ENCODE measurements at regions not wholly inside any gene's neighbourhood (a gene's known extent, or its start where the extent isn't known, plus 50 kb on each side); places are given as distances from the start of the nearest gene placed in this dataset.

DNA sequence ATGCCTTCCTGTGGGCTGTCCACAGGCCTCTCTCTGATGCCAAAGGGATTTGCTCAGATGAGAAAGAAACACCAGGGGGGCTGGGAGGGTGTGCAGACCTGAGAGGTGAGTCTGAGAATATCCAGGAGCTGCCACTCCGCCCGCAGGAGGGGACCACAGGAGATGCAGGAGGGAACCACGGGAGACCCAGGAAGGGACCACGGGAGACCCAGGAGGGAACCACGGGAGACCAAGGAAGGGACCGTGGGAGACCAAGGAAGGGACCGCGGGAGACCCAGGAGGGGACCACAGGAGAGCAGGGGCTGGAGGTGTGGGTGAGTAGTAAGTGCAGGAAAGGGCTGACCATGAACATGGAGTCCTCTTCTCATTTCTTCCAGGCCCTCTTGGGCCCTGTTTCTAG, 74.6 kb upstream of the SFSWAP start:
- no peak for TF ChIP-seq NFE2L1 (tag; IDR thresholded peaks at IDR 0.05; ENCODE audit: borderline replicate concordance, low read depth)
- no peak for TF ChIP-seq CHD4 (IDR thresholded peaks at IDR 0.05; ENCODE audit: insufficient read depth, insufficient replicate concordance, low read depth, low read length, poor library complexity, severe bottlenecking)
- TF ChIP-seq, protein P1, sequence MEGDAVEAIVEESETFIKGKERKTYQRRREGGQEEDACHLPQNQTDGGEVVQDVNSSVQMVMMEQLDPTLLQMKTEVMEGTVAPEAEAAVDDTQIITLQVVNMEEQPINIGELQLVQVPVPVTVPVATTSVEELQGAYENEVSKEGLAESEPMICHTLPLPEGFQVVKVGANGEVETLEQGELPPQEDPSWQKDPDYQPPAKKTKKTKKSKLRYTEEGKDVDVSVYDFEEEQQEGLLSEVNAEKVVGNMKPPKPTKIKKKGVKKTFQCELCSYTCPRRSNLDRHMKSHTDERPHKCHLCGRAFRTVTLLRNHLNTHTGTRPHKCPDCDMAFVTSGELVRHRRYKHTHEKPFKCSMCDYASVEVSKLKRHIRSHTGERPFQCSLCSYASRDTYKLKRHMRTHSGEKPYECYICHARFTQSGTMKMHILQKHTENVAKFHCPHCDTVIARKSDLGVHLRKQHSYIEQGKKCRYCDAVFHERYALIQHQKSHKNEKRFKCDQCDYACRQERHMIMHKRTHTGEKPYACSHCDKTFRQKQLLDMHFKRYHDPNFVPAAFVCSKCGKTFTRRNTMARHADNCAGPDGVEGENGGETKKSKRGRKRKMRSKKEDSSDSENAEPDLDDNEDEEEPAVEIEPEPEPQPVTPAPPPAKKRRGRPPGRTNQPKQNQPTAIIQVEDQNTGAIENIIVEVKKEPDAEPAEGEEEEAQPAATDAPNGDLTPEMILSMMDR (IDR thresholded peaks at IDR 0.05 in 2 of 3, conservative IDR thresholded peaks at IDR 0.05 in 1 of 3; ENCODE audit: insufficient read depth in 2 of 3, low read depth in 1 of 3, low read length in 3 of 3), result no peak
- TF ChIP-seq POLR2A (conservative IDR thresholded peaks at IDR 0.05), result no peak
- TF ChIP-seq, protein P2, sequence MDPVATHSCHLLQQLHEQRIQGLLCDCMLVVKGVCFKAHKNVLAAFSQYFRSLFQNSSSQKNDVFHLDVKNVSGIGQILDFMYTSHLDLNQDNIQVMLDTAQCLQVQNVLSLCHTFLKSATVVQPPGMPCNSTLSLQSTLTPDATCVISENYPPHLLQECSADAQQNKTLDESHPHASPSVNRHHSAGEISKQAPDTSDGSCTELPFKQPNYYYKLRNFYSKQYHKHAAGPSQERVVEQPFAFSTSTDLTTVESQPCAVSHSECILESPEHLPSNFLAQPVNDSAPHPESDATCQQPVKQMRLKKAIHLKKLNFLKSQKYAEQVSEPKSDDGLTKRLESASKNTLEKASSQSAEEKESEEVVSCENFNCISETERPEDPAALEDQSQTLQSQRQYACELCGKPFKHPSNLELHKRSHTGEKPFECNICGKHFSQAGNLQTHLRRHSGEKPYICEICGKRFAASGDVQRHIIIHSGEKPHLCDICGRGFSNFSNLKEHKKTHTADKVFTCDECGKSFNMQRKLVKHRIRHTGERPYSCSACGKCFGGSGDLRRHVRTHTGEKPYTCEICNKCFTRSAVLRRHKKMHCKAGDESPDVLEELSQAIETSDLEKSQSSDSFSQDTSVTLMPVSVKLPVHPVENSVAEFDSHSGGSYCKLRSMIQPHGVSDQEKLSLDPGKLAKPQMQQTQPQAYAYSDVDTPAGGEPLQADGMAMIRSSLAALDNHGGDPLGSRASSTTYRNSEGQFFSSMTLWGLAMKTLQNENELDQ (CRISPR knock-in tag; IDR thresholded peaks at IDR 0.05; ENCODE audit: borderline replicate concordance), result no peak
- no peak for TF ChIP-seq PHF20 (IDR thresholded peaks at IDR 0.05; ENCODE audit: partially characterized antibody)
- TF ChIP-seq, protein P3, sequence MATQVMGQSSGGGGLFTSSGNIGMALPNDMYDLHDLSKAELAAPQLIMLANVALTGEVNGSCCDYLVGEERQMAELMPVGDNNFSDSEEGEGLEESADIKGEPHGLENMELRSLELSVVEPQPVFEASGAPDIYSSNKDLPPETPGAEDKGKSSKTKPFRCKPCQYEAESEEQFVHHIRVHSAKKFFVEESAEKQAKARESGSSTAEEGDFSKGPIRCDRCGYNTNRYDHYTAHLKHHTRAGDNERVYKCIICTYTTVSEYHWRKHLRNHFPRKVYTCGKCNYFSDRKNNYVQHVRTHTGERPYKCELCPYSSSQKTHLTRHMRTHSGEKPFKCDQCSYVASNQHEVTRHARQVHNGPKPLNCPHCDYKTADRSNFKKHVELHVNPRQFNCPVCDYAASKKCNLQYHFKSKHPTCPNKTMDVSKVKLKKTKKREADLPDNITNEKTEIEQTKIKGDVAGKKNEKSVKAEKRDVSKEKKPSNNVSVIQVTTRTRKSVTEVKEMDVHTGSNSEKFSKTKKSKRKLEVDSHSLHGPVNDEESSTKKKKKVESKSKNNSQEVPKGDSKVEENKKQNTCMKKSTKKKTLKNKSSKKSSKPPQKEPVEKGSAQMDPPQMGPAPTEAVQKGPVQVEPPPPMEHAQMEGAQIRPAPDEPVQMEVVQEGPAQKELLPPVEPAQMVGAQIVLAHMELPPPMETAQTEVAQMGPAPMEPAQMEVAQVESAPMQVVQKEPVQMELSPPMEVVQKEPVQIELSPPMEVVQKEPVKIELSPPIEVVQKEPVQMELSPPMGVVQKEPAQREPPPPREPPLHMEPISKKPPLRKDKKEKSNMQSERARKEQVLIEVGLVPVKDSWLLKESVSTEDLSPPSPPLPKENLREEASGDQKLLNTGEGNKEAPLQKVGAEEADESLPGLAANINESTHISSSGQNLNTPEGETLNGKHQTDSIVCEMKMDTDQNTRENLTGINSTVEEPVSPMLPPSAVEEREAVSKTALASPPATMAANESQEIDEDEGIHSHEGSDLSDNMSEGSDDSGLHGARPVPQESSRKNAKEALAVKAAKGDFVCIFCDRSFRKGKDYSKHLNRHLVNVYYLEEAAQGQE (IDR thresholded peaks at IDR 0.05; ENCODE audit: borderline replicate concordance), result no peak
- TF ChIP-seq, protein P3 (CRISPR knock-in tag; IDR thresholded peaks at IDR 0.05; ENCODE audit: low read depth), result no peak
- no peak for TF ChIP-seq KDM1A (IDR thresholded peaks at IDR 0.05)
- TF ChIP-seq, protein P4, sequence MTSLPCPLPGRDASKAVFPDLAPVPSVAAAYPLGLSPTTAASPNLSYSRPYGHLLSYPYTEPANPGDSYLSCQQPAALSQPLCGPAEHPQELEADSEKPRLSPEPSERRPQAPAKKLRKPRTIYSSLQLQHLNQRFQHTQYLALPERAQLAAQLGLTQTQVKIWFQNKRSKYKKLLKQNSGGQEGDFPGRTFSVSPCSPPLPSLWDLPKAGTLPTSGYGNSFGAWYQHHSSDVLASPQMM (CRISPR knock-in tag; IDR thresholded peaks at IDR 0.05), result no peak
- TF ChIP-seq RFX5 (IDR thresholded peaks at IDR 0.05; ENCODE audit: low read depth, low read length), result no peak
- TF ChIP-seq RAD21 (CRISPR knock-in tag; conservative IDR thresholded peaks at IDR 0.05 in 1 of 2, IDR thresholded peaks at IDR 0.05 in 1 of 2), result no peak
- no peak for TF ChIP-seq ZNF263 (CRISPR knock-in tag; IDR thresholded peaks at IDR 0.05; ENCODE audit: borderline replicate concordance)
- no peak for TF ChIP-seq RBFOX2 (IDR thresholded peaks at IDR 0.05; ENCODE audit: low read depth, low read length)
- TF ChIP-seq RCOR1 (IDR thresholded peaks at IDR 0.05; ENCODE audit: borderline replicate concordance in 1 of 2, low read depth in 2 of 2, low read length in 2 of 2), result no peak
